ENCODE measurements at regions not wholly inside any gene's neighbourhood (a gene's known extent, or its start where the extent isn't known, plus 50 kb on each side); places are given as distances from the start of the nearest gene placed in this dataset.

- TF ChIP-seq CTCF (IDR thresholded peaks at IDR 0.05; ENCODE audit: low read depth, low read length): no peak
- no peak overlapping the region for H3K4me3 ChIP-seq (ENCODE audit: low read depth, low read length)
Measured at GRCh38 chr18:44609181-44609941, 71.3 kb upstream of the SETBP1 start.

GRCh38 chr18:44620812-44621211, 59.9 kb upstream of the SETBP1 start:
- TF ChIP-seq CTCF (IDR thresholded peaks at IDR 0.05; ENCODE audit: low read depth, low read length): no peak
- no peak overlapping the region for H3K4me3 ChIP-seq (ENCODE audit: low read depth, low read length)

- TF ChIP-seq CTCF (IDR thresholded peaks at IDR 0.05; ENCODE audit: low read depth, low read length): no peak
- no peak overlapping the region for H3K4me3 ChIP-seq (ENCODE audit: low read depth, low read length)
Measured at GRCh38 chr18:44624052-44624451, 56.6 kb upstream of the SETBP1 start.

- H3K4me3 ChIP-seq (ENCODE audit: low read depth, low read length): no peak overlapping the region
- no peak for TF ChIP-seq CTCF (IDR thresholded peaks at IDR 0.05; ENCODE audit: low read depth, low read length)
Measured at GRCh38 chr18:44625386-44625785, 55.3 kb upstream of the SETBP1 start.

GRCh38 chr18:44626236-44626635, 54.5 kb upstream of the SETBP1 start:
- no peak overlapping the region for H3K4me3 ChIP-seq (ENCODE audit: low read depth, low read length)
- no peak for TF ChIP-seq CTCF (IDR thresholded peaks at IDR 0.05; ENCODE audit: low read depth, low read length)

- H3K4me3 ChIP-seq (ENCODE audit: low read depth, low read length): no peak overlapping the region
- TF ChIP-seq CTCF (IDR thresholded peaks at IDR 0.05; ENCODE audit: low read depth, low read length): no peak
Measured at GRCh38 chr18:44626807-44627206, 53.9 kb upstream of the SETBP1 start.

- H3K4me3 ChIP-seq (ENCODE audit: low read depth, low read length): no peak overlapping the region
- TF ChIP-seq CTCF (IDR thresholded peaks at IDR 0.05; ENCODE audit: low read depth, low read length): no peak
Measured at GRCh38 chr18:44627280-44627679, 53.4 kb upstream of the SETBP1 start.
